Gastrocnemius medialis (tissue), 4 donors: ENCODE measurements at regions not wholly inside any gene's neighbourhood (a gene's known extent, or its start where the extent isn't known, plus 50 kb on each side); places are given as distances from the start of the nearest gene placed in this dataset.

Source experiments
- POLR2A ChIP-seq, 2 donors: fragments of 450-650 bp; IDR thresholded peaks; one replicate each; pipeline ENCODE4 v1.6.1; 2017; ENCODE audit warnings: antibody characterized with exemption in 2 of 2, mild to moderate bottlenecking in 2 of 2, moderate library complexity in 2 of 2
- TF ChIP-seq, protein P1 (sequence below), 5 experiments: fragments of 450-650 bp in 3 of 5; fragments of 200-600 bp in 2 of 5; sonication (generic) in 2 of 5; IDR thresholded peaks in 4 of 5; conservative IDR thresholded peaks in 1 of 5; 1 replicate in 4 of 5; 2 replicates in 1 of 5; pipeline ENCODE4 v1.5.1; 2016 to 2019; ENCODE audit warnings: antibody characterized with exemption in 5 of 5, mild to moderate bottlenecking in 3 of 5, moderate library complexity in 3 of 5

DNA sequence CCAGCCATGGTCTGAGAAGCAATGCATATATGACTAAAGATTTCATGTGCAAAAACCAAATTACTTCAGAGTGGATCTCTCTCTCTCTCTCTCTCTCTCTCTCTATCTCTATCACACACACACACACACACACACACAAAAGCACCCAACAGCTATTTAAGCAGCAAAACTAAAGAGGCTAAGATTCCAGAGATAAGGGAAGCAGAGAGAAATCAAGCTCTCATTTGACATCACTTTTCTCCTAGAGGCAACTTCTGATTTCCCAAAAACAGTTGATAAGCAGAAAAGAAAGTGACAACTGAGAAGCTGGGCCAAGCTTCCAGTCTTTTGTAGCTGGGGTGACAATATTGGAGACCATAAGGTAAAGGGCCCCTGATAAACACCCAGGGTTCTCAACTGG, 526.0 kb upstream of the NR2F2 start:
- TF ChIP-seq, protein P1, sequence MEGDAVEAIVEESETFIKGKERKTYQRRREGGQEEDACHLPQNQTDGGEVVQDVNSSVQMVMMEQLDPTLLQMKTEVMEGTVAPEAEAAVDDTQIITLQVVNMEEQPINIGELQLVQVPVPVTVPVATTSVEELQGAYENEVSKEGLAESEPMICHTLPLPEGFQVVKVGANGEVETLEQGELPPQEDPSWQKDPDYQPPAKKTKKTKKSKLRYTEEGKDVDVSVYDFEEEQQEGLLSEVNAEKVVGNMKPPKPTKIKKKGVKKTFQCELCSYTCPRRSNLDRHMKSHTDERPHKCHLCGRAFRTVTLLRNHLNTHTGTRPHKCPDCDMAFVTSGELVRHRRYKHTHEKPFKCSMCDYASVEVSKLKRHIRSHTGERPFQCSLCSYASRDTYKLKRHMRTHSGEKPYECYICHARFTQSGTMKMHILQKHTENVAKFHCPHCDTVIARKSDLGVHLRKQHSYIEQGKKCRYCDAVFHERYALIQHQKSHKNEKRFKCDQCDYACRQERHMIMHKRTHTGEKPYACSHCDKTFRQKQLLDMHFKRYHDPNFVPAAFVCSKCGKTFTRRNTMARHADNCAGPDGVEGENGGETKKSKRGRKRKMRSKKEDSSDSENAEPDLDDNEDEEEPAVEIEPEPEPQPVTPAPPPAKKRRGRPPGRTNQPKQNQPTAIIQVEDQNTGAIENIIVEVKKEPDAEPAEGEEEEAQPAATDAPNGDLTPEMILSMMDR (IDR thresholded peaks at IDR 0.05 in 4 of 5, conservative IDR thresholded peaks at IDR 0.05 in 1 of 5), result no peak
- no peak for TF ChIP-seq POLR2A (IDR thresholded peaks at IDR 0.05)
